ENCODE measurements at regions not wholly inside any gene's neighbourhood (a gene's known extent, or its start where the extent isn't known, plus 50 kb on each side); places are given as distances from the start of the nearest gene placed in this dataset.

DNA sequence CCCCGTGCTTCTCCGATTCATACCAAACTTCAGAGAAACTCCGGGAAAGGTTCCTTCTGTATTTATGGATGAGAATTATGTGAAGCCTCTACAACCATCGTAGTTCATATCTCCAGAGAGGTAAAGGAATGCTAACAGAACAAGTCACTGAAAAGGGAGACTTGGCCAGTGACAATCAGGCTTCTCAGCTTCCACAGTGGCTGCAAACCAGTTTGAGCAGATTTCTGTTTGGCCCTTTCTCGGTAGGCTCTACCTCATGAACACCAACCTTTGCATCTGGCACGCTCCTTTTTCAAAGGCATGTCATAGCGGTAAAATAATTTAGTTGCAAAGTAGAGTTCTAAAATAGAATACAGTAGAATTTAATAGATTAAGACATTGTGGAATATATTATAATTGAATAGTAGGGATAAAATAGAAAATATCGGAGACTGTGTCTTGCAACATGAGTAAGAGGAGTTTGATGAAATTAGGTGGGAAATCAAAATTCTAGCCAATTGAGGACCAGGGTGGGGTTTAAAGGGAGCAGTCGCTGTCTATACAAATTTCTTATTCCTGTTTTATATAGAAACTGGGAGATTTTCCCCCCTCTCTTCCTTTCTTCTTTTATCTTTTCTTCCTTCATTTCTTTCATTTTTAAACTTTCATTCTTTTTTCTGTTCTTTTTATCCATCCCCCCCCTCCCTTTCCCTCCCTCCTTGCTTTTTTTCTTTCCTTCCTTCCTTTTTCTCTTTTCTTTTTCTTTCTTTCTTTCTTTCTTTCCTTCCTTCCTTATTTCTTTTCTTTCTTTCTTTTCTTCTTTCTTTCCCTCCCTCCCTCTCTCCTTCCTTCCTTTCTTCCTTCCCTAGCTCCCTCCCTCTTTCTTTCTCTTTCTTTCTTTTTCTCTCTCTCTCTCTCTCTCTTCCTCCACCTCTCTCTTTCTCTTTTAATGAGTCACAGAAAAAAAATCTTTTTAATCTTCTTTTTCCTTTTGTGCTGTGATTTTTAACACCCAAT, 161.5 kb upstream of the KLF6 start:
- TF ChIP-seq FOXM1 (IDR thresholded peaks at IDR 0.05; ENCODE audit: borderline replicate concordance, low read depth) (no peak), CREB1 (IDR thresholded peaks at IDR 0.05; ENCODE audit: low read depth) (no peak), NFIC (IDR thresholded peaks at IDR 0.05) (no peak), YY1 (IDR thresholded peaks at IDR 0.05; ENCODE audit: low read depth) (no peak), TCF12 (IDR thresholded peaks at IDR 0.05; ENCODE audit: low read depth) (no peak), ZBTB7A (IDR thresholded peaks at IDR 0.05; ENCODE audit: low read depth) (no peak), RAD21 (IDR thresholded peaks at IDR 0.05; ENCODE audit: low read depth) (no peak), TEAD4 (IDR thresholded peaks at IDR 0.05) (no peak), TAF1 (IDR thresholded peaks at IDR 0.05; ENCODE audit: low read depth) (no peak), CEBPB (IDR thresholded peaks at IDR 0.05) (no peak), EP300 (IDR thresholded peaks at IDR 0.05; ENCODE audit: borderline replicate concordance) (no peak), EGR1 (IDR thresholded peaks at IDR 0.05) (no peak)
- TF ChIP-seq, protein P1, sequence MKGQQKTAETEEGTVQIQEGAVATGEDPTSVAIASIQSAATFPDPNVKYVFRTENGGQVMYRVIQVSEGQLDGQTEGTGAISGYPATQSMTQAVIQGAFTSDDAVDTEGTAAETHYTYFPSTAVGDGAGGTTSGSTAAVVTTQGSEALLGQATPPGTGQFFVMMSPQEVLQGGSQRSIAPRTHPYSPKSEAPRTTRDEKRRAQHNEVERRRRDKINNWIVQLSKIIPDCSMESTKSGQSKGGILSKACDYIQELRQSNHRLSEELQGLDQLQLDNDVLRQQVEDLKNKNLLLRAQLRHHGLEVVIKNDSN (IDR thresholded peaks at IDR 0.05): no peak
- TF ChIP-seq, protein P2, sequence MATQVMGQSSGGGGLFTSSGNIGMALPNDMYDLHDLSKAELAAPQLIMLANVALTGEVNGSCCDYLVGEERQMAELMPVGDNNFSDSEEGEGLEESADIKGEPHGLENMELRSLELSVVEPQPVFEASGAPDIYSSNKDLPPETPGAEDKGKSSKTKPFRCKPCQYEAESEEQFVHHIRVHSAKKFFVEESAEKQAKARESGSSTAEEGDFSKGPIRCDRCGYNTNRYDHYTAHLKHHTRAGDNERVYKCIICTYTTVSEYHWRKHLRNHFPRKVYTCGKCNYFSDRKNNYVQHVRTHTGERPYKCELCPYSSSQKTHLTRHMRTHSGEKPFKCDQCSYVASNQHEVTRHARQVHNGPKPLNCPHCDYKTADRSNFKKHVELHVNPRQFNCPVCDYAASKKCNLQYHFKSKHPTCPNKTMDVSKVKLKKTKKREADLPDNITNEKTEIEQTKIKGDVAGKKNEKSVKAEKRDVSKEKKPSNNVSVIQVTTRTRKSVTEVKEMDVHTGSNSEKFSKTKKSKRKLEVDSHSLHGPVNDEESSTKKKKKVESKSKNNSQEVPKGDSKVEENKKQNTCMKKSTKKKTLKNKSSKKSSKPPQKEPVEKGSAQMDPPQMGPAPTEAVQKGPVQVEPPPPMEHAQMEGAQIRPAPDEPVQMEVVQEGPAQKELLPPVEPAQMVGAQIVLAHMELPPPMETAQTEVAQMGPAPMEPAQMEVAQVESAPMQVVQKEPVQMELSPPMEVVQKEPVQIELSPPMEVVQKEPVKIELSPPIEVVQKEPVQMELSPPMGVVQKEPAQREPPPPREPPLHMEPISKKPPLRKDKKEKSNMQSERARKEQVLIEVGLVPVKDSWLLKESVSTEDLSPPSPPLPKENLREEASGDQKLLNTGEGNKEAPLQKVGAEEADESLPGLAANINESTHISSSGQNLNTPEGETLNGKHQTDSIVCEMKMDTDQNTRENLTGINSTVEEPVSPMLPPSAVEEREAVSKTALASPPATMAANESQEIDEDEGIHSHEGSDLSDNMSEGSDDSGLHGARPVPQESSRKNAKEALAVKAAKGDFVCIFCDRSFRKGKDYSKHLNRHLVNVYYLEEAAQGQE (IDR thresholded peaks at IDR 0.05; ENCODE audit: low read depth): no peak
- TF ChIP-seq, protein P3, sequence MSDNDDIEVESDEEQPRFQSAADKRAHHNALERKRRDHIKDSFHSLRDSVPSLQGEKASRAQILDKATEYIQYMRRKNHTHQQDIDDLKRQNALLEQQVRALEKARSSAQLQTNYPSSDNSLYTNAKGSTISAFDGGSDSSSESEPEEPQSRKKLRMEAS (IDR thresholded peaks at IDR 0.05): no peak

DNA sequence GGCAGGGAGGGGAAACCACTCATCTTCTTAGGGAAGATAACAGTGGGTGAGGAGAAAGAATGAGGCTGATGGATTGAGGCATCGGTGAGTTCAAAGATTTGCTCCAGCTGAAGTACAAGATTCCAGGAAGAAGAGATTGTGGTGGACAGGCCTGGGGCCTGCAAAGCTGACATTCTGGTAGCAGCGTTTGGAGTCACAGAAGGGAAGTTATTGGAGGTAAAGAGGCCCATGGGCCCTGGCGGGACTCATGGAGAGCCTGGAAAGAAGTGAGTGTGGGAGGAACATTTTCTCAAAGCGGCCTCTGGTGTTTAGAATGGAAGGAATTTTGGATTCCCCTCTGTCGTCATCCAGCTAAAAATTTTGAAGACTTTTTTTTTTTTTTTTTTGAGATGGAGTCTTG, 160.0 kb upstream of the KLF6 start:
- TF ChIP-seq YY1 (IDR thresholded peaks at IDR 0.05; ENCODE audit: low read depth) (no peak), NFIC (IDR thresholded peaks at IDR 0.05) (no peak), ZBTB7A (IDR thresholded peaks at IDR 0.05; ENCODE audit: low read depth) (no peak), CEBPB (IDR thresholded peaks at IDR 0.05) (no peak), EGR1 (IDR thresholded peaks at IDR 0.05) (no peak), RAD21 (IDR thresholded peaks at IDR 0.05; ENCODE audit: low read depth) (no peak)
- TF ChIP-seq, protein P3 (IDR thresholded peaks at IDR 0.05): no peak

DNA sequence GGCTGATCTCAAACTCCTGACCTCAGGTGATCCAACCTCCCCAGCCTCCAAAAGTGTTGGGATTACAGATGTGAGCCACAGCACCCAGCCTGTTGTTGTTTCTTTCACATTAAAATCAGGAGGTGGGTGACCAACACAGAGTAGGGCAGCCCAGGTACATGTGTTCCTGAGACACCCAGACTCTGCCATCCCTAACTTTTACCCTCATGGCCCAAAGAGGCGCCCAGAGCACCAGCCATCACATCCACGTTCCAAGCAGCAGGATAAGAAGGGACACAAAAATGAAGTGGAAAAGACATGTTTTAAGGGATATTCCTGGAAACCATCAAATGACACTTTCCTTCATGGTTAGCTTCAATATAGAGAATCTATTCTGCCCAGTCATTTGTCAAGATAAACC, 159.6 kb upstream of the KLF6 start:
- TF ChIP-seq EGR1 (IDR thresholded peaks at IDR 0.05) (no peak), TCF12 (IDR thresholded peaks at IDR 0.05; ENCODE audit: low read depth) (no peak), EP300 (IDR thresholded peaks at IDR 0.05; ENCODE audit: borderline replicate concordance) (no peak), RAD21 (IDR thresholded peaks at IDR 0.05; ENCODE audit: low read depth) (no peak), FOXM1 (IDR thresholded peaks at IDR 0.05; ENCODE audit: borderline replicate concordance, low read depth) (no peak), TAF1 (IDR thresholded peaks at IDR 0.05; ENCODE audit: low read depth) (no peak), ZBTB7A (IDR thresholded peaks at IDR 0.05; ENCODE audit: low read depth) (no peak), NFIC (IDR thresholded peaks at IDR 0.05) (no peak), CREB1 (IDR thresholded peaks at IDR 0.05; ENCODE audit: low read depth) (no peak), CEBPB (IDR thresholded peaks at IDR 0.05) (no peak), TEAD4 (IDR thresholded peaks at IDR 0.05) (no peak)
- TF ChIP-seq, protein P3 (IDR thresholded peaks at IDR 0.05): no peak
- TF ChIP-seq, protein P1 (IDR thresholded peaks at IDR 0.05): no peak
- TF ChIP-seq, protein P2 (IDR thresholded peaks at IDR 0.05; ENCODE audit: low read depth): no peak

DNA sequence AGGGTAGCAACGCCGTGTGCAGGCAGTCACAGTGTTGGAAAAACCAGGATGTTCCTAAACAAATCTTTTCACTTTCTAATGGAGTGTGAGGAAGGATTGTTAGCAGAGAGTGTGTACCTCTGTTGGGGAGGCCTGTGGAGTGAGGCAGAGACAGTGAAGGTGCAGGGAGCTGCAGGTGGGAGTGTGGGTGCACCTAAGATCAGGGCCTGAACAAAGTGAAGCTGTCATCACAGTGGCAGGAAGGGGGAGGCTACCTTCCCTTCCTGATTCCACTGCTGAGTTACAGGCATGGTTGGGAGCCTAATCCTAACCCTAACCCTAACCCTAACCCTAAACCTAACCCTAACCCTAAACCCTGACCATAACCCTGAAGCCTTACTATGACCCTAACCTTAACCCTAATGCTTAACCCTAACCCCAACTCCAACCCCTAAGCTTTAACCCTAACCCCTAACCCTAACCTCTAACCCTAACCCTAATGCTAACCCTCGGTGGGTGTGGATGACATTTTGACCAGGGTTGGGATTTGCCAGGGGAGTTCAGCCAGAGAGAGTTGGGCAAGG, 158.8 kb upstream of the KLF6 start:
- TF ChIP-seq, protein P3 (IDR thresholded peaks at IDR 0.05): no peak
- TF ChIP-seq RAD21 (IDR thresholded peaks at IDR 0.05; ENCODE audit: low read depth): no peak

DNA sequence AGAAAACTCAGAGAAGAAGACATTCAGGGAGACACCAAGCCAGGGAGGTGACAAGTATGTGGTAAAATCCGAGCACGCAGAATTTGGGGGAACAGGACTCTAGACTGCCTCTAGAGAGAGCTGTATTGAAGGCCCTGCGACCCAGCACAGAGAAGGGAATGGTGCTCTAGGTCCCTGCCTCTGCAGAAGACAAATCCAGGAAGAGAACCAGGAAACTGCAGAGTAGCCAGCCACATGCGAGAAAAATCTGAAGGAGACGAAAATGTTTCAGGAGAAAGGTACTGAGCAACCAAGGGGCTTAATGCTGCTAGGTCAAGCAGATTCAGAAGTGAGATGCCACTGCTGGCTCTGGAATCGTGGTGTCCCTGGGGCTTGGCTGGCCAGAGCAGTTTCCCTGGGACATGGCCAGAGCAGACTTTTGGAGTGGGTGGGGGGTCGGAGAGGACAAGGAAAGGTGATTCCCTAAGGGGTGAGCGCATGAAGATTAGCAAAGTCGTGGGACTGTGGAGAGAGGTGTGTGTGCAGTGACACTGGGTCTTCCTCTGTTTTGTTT, 158.0 kb upstream of the KLF6 start:
- TF ChIP-seq EGR1 (IDR thresholded peaks at IDR 0.05): no peak
- no peak for TF ChIP-seq RAD21 (IDR thresholded peaks at IDR 0.05; ENCODE audit: low read depth)

Measured in Ishikawa (cell line).